HG02571 (cell line): ENCODE measurements at regions not wholly inside any gene's neighbourhood (a gene's known extent, or its start where the extent isn't known, plus 50 kb on each side); places are given as distances from the start of the nearest gene placed in this dataset.

Experiments used
- ATAC-seq: cut with Tn5 transposase; IDR thresholded peaks from one replicate; pipeline ENCODE4 v1.9.1; 2021; ENCODE audit warnings: mild to moderate bottlenecking, moderate library complexity; ENCODE audit not compliant: unreplicated experiment

GRCh38 chr16:80366023-80366422, 174.8 kb upstream of the DYNLRB2 start:
- no peak for ATAC-seq

DNA sequence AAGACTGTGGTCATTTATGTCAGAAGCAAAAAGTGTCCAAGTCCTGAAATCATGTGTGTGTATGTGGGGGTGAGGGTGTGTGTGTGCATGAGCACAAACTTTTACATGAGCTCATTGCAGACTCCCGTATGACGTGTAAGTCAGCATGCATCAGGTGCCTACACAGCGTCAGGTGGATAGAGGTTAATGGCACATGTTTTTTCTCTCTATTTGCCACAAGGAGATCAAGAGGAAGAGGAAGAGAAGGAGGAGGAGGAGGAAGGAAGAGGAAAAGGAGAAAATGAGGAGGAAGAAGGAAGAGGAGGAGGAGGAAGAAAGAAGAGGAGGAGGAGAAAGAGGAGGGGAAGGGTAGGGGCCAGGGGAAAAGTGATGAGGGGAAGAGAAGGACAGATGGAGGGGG, 178.0 kb upstream of the DYNLRB2 start:
- ATAC-seq: no peak

DNA sequence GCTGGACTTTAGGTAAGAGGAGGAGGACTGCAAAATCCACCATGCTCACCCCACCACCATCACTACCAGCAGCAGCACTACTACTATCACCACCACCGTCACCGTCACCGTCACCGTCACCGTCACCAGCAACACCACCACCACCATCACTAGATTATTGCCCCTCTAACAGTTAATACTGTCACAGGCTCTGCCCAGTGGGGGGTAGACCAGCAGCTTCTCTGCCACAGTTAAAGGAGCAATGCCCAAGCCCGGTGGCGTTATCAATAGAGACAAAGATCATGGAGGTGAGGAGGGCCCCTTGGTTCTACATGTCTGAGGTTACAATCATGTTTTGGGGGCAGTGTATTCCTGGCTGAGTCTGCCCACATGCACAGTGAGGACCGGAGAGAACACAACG, 184.4 kb upstream of the DYNLRB2 start:
- ATAC-seq: no peak

GRCh38 chr16:80355335-80355734, 185.5 kb upstream of the DYNLRB2 start:
- no peak for ATAC-seq

GRCh38 chr16:80350061-80350460, 190.7 kb upstream of the DYNLRB2 start:
- no peak for ATAC-seq

GRCh38 chr16:80347900-80348299, 192.9 kb upstream of the DYNLRB2 start:
- no peak for ATAC-seq

- ATAC-seq: no peak
Observed at GRCh38 chr16:80347002-80347401, 193.8 kb upstream of the DYNLRB2 start.

DNA sequence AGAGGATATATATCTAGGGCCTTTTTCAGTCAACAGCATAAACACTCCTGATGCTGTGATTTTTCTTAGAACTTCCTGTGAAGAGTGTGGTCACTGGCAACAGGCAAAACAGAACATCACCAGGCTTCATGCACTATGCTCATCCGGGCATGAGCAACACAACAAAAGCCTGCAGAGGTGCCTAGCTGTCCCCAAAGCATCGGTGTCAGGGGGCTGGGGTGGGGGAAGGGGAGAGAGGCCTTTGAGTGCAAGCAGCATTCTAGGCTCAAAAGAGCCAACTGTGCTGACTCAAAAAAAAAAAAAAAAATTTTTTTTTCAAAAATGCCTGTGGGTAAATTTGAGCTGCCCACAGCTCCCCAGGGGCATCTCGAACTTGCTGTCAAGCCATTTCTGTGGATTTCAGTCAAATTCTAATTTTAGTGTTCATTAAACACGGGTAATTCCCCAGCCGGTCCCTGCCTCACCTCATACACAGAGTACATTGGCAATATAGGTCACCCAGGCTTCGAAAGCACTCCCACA, 194.6 kb upstream of the DYNLRB2 start:
- no peak for ATAC-seq

DNA sequence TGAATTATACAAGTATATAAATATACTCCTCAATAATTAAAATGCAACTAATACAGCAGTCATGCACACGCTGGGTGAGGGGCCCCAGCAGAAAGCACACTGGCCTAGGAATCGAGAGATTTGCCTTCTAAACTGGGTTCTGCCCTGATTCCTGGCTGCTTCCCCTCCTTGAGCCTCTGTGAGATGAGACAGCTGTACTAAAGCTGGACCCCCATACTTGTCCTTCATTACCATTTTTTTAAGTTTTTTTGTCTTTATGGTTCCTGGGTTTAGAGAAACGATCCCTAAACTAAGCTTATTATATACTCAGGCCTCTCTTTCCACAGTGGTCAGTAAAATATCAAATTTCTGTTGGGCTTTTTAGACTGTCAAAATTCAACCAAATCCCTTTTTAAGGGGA, 195.1 kb upstream of the DYNLRB2 start:
- ATAC-seq: no peak

DNA sequence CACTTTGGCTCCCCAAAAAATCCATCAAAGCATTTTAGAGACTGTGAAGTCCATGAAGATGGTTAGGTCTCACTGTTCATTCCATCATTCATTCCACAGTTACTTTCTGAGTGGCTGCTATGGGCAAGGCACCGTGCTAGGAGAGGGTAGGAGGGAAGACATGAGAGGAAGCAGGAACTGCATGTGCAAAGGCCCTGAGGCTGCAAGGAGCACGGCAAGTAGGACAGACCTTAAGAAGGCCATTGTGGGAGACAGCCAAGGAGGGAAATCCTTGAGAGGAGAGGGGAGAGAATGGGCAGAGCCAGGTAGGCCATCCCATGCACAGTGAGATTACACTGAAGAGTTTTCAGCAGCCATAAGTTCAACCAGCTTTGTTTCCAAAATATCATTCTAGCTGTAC, 196.2 kb upstream of the DYNLRB2 start:
- ATAC-seq: no peak

- no peak for ATAC-seq
Observed at GRCh38 chr16:80341263-80341662, 199.5 kb upstream of the DYNLRB2 start.

GRCh38 chr16:80337786-80338185, 203.0 kb upstream of the DYNLRB2 start:
- no peak for ATAC-seq

- ATAC-seq: no peak
Observed at GRCh38 chr16:80330803-80331202, 210.0 kb upstream of the DYNLRB2 start.

DNA sequence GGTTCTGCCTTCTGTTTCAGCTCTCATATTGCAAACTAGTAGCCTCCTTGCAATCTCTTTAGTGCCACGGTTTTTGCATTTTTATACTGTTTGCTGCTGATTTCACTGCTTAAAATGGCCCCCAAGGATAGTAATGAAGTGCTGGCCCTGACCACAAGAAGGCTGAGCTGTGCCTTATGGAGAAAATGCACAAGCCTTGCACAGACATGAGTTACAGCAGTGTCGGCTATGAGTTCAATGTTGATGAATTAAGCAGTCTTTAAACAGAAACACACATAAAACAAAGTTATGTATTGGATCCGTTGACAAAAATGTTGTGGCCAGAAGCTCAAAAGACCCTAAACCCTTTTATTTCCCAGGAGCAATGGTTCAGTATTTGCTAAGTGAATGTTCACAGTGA, 210.6 kb upstream of the DYNLRB2 start:
- ATAC-seq: no peak

GRCh38 chr16:80327740-80328139, 213.1 kb upstream of the DYNLRB2 start:
- ATAC-seq: no peak

GRCh38 chr16:80324371-80324770, 216.4 kb upstream of the DYNLRB2 start:
- ATAC-seq: no peak

- ATAC-seq: no peak
Observed at GRCh38 chr16:80323808-80324195, 217.0 kb upstream of the DYNLRB2 start.

DNA sequence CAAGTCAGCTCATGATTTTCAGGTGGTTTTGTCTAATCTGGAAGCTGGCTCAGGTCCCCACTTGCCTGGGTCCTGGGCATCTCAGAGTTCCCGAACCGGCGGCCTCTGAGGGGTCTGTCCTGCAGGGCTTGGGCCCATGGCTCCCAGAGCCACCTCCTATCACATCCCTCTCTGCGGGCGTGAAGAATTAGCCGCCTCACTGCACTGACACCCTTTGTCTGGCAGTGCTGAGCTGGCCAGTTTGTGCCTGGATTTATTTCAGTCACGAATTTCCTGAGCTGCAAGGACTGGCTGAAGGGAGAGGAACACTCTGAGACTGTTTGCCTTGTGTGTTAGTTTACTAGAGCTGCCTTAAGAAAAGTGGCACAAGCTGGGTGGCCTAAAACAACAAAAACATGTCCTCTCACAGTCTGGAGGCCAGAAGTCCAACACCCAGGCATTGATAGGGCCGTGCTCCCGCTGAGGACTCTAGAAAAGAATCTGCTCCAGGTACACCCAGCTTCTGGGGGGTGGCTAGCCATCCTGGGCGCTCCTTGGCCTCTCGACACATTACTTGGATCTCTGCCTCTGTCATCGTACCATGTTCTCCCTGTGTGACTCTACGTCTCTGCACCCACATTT, 217.5 kb upstream of the DYNLRB2 start:
- ATAC-seq: no peak

DNA sequence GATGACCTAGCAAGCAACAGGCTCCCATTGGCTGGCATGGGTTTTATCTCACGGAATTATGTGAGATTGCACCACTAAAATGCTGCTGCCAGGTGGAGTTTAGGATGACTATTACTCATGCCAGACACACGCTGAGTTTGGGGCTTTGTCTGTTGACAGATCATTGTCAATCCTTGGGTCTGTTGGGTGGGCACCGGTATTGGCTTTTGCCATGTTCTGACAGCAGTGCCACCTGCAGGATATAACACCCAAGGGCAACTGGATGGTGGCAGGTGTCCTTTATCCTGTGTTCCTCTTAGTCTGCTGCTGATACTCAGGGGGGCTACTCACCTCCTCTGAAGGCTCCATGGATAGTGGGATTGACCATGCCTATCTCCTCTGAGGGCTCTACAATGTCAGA, 221.6 kb upstream of the DYNLRB2 start:
- no peak for ATAC-seq

- ATAC-seq: no peak
Observed at GRCh38 chr16:80318107-80318506, 222.7 kb upstream of the DYNLRB2 start.

GRCh38 chr16:80317599-80318037, 223.2 kb upstream of the DYNLRB2 start:
- no peak for ATAC-seq

GRCh38 chr16:80317116-80317515, 223.7 kb upstream of the DYNLRB2 start:
- ATAC-seq: no peak

GRCh38 chr16:80314042-80314441, 226.8 kb upstream of the DYNLRB2 start:
- no peak for ATAC-seq
